PC-3 (cell line): ENCODE measurements at regions not wholly inside any gene's neighbourhood (a gene's known extent, or its start where the extent isn't known, plus 50 kb on each side); places are given as distances from the start of the nearest gene placed in this dataset.

ENCODE experiments used
- ATAC-seq: fragments of 200-7000 bp; cut with Tn5 transposase; 2 replicates; pipeline ENCODE4 v1.9.1; 2020; ENCODE audit warnings: mild to moderate bottlenecking, moderate library complexity
- BruUV-seq: library from RNA; stranded (reverse); fragments of 400-500 nt; replicated peaks from 2 replicates; lab custom pipeline; 2021; lab: Mats Ljungman, UMichigan
- CTCF ChIA-PET: fragments of 300-600 bp; sonication (Branson Sonifier 250); formaldehyde crosslinking; loops from one replicate; lab custom pipeline; 2022; ENCODE audit warnings: antibody characterized with exemption; lab: Charles Lee
- POLR2A ChIA-PET: fragments of 300-600 bp; sonication (Branson Sonifier 250); formaldehyde crosslinking; loops from one replicate; lab custom pipeline; 2022; ENCODE audit warnings: antibody characterized with exemption; ENCODE audit not compliant: unreplicated experiment; lab: Charles Lee
- DNase-seq: peaks from one replicate; pipeline ENCODE4 v3.0.0-alpha.2; 2015
- H2AFZ ChIP-seq: fragments of 300-600 bp; sonication (generic); 2 replicates; pipeline ENCODE4 v1.6.0; 2016; ENCODE audit warnings: antibody characterized with exemption, low read length
- H3F3A ChIP-seq: fragments of 300-600 bp; sonication (generic); one replicate; pipeline ENCODE4 v1.6.0; 2017; ENCODE audit warnings: antibody characterized with exemption, low read length, control low read depth, mild to moderate bottlenecking; ENCODE audit not compliant: unreplicated experiment
- H3K27ac ChIP-seq: fragments of 300-600 bp; sonication (generic); 2 replicates; pipeline ENCODE4 v1.5.1; 2016; ENCODE audit warnings: mild to moderate bottlenecking, low read length
- H3K27me3 ChIP-seq: fragments of 300-600 bp; sonication (generic); 2 replicates; pipeline ENCODE4 v1.6.1; 2016; ENCODE audit warnings: low read length, mixed read lengths
- H3K36me3 ChIP-seq: fragments of 300-600 bp; sonication (generic); 2 replicates; pipeline ENCODE4 v1.6.1; 2016; ENCODE audit warnings: low read depth, mixed run types, low read length, mixed read lengths
- H3K4me1 ChIP-seq: fragments of 300-600 bp; sonication (generic); 2 replicates; pipeline ENCODE4 v1.5.1; 2016; ENCODE audit warnings: low read length; ENCODE audit not compliant: insufficient read depth
- H3K4me2 ChIP-seq: fragments of 300-600 bp; sonication (generic); 2 replicates; pipeline ENCODE4 v1.6.0; 2016; ENCODE audit warnings: low read length
- H3K4me3 ChIP-seq: fragments of 300-600 bp; sonication (generic); 2 replicates; pipeline ENCODE4 v1.5.1; 2016; ENCODE audit warnings: mild to moderate bottlenecking, low read length, mixed read lengths
- H3K79me2 ChIP-seq: fragments of 300-600 bp; sonication (generic); 2 replicates; pipeline ENCODE4 v1.6.1; 2017; ENCODE audit warnings: low read length, mixed read lengths
- H3K9ac ChIP-seq: fragments of 300-600 bp; sonication (generic); 2 replicates; pipeline ENCODE4 v1.6.0; 2016; ENCODE audit warnings: mild to moderate bottlenecking, low read length
- H3K9me2 ChIP-seq: fragments of 300-600 bp; sonication (generic); replicated peaks from 2 replicates; pipeline ENCODE4 v1.6.1; 2016; ENCODE audit warnings: mixed run types, low read length, mixed read lengths
- H3K9me3 ChIP-seq: fragments of 300-600 bp; sonication (generic); 2 replicates; pipeline ENCODE4 v1.6.1; 2016; ENCODE audit warnings: low read length, mixed read lengths
- H4K20me1 ChIP-seq: fragments of 300-600 bp; sonication (generic); 2 replicates; pipeline ENCODE4 v1.6.1; 2016; ENCODE audit warnings: low read length, mixed read lengths
- EZH2 ChIP-seq: fragments of 300-600 bp; sonication (generic); IDR thresholded peaks from one replicate; pipeline ENCODE4 v1.6.1; 2017; ENCODE audit warnings: antibody characterized with exemption, mild to moderate bottlenecking, low read length; ENCODE audit not compliant: unreplicated experiment
- EZH2phosphoT487 ChIP-seq: fragments of 300-600 bp; sonication (generic); IDR thresholded peaks from 2 replicates; pipeline ENCODE4 v1.6.1; 2018; ENCODE audit warnings: mild to moderate bottlenecking, antibody characterized with exemption, low read length, borderline replicate concordance
- intact Hi-C: fragments of 100-400 bp; cut with micrococcal nuclease; formaldehyde crosslinking; loops from 2 replicates; pipeline ENCODE4 v1.9.0; 2023
- TF ChIP-seq, protein P1 (sequence below): fragments of 300-600 bp; sonication (generic); conservative IDR thresholded peaks from 2 replicates; pipeline ENCODE4 v1.5.1; 2017; ENCODE audit warnings: antibody characterized with exemption, low read depth, mild to moderate bottlenecking, low read length

GRCh38 chrX:22486296-22486695 lies 213.6 kb downstream of the CBLL2 start:
- Histone ChIP-seq H3K4me3 (no peak overlapping the region), H3K9me3 (no peaks in the 10 kb centered on the region), H3K4me2 (no peak overlapping the region), H3K9me2 (no peaks in the 10 kb centered on the region), H3K27me3 (no peaks in the 10 kb centered on the region), H3K4me1 (no peaks in the 10 kb centered on the region), H3K9ac (no peak overlapping the region), H2AFZ (no peak overlapping the region), H3K36me3 (no peaks in the 10 kb centered on the region), H3K79me2 (no peaks in the 10 kb centered on the region), H4K20me1 (no peaks in the 10 kb centered on the region), H3K27ac (no peak overlapping the region), H3F3A (no peaks in the 10 kb centered on the region)
- TF ChIP-seq, protein P1, sequence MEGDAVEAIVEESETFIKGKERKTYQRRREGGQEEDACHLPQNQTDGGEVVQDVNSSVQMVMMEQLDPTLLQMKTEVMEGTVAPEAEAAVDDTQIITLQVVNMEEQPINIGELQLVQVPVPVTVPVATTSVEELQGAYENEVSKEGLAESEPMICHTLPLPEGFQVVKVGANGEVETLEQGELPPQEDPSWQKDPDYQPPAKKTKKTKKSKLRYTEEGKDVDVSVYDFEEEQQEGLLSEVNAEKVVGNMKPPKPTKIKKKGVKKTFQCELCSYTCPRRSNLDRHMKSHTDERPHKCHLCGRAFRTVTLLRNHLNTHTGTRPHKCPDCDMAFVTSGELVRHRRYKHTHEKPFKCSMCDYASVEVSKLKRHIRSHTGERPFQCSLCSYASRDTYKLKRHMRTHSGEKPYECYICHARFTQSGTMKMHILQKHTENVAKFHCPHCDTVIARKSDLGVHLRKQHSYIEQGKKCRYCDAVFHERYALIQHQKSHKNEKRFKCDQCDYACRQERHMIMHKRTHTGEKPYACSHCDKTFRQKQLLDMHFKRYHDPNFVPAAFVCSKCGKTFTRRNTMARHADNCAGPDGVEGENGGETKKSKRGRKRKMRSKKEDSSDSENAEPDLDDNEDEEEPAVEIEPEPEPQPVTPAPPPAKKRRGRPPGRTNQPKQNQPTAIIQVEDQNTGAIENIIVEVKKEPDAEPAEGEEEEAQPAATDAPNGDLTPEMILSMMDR: no peak
- no peak for TF ChIP-seq EZH2
- no peak for TF ChIP-seq EZH2phosphoT487
- intact Hi-C loops: no loop called here
- no TSS peak for BruUV-seq
- ATAC-seq: no peak
- no peak for DNase-seq
- POLR2A ChIA-PET: no interaction called here
- CTCF ChIA-PET: no interaction called here

GRCh38 chrX:22516893-22517292 lies 244.2 kb downstream of the CBLL2 start:
- no peak overlapping the region for H3K9ac ChIP-seq
- ChIA-PET CTCF (no interaction called here), POLR2A (no interaction called here)
- H3K27ac ChIP-seq: no peak overlapping the region
- H3K79me2 ChIP-seq: no peaks in the 10 kb centered on the region
- TF ChIP-seq, protein P1: no peak
- no peak for TF ChIP-seq EZH2phosphoT487
- no peak for TF ChIP-seq EZH2
- H4K20me1 ChIP-seq: no peaks in the 10 kb centered on the region
- BruUV-seq: no TSS peak
- DNase-seq (no peak), ATAC-seq (no peak)
- intact Hi-C loops: no loop called here
- H3K9me3 ChIP-seq: no peaks in the 10 kb centered on the region
- H3K4me1 ChIP-seq: peaks cover 21% of the 10 kb centered on the region
- no peaks in the 10 kb centered on the region for H3F3A ChIP-seq
- H2AFZ ChIP-seq: no peak overlapping the region
- no peak overlapping the region for H3K4me2 ChIP-seq
- no peaks in the 10 kb centered on the region for H3K36me3 ChIP-seq
- H3K27me3 ChIP-seq: no peaks in the 10 kb centered on the region
- no peak overlapping the region for H3K4me3 ChIP-seq
- H3K9me2 ChIP-seq: no peaks in the 10 kb centered on the region

DNA sequence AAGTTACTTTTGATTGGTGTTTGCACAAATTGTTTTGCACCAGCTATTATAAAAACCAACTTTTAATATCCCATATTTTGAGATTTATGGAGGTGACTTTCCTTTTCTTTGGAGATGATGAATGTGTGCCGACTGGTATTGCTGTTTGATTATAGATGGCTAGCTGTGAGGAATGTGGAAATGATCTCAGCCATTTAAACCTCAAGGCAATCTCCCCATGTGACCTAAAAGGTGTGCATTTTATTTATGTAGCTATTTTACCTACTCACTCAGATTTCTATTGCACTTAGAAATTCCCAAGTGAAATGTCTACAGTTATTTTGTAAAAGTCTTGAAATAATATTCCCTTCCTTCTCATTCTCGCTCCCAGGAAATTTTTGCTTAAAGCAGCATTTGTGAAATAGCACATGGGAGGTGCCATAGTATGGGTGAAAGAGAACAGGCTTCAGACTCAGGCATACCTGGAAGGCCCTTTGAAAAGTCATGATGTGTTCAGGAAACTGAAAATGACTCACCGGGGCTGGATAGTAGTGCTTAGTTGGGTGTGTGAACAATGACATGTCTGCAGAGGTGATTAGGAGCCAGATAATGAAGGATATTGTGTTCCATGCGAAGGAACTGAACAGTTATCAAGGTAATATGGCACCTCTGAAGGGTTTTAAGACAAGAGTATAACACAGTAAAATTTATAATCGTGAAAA lies 247.6 kb downstream of the CBLL2 start:
- H3K4me1 ChIP-seq: peaks cover 25% of the 10 kb centered on the region
- TF ChIP-seq, protein P1: no peak
- no peak for TF ChIP-seq EZH2
- TF ChIP-seq EZH2phosphoT487: no peak
- no peaks in the 10 kb centered on the region for H3K36me3 ChIP-seq
- no peak overlapping the region for H3K4me3 ChIP-seq
- H3K9me3 ChIP-seq: no peaks in the 10 kb centered on the region
- peak; percentile 85 for DNase-seq
- peak overlapping the region; percentile 49; the same call in 1 of the 2 replicates for H2AFZ ChIP-seq
- intact Hi-C loops: loop anchor here (10.0 kb wide), 2 partner anchors 145 to 205 kb away; no protein-coding TSS in a partner anchor
- peak overlapping the region; percentile 47 for H3K4me2 ChIP-seq
- CTCF ChIA-PET: no interaction called here
- BruUV-seq: TSS peak; percentile 51
- peak overlapping the region; percentile 84 for H3K27ac ChIP-seq
- peak; percentile 98 for ATAC-seq
- H3K9me2 ChIP-seq: no peaks in the 10 kb centered on the region
- POLR2A ChIA-PET: interaction anchor here (0.5 kb wide), 1 partner anchor 592 kb away, joined by 3 read pairs; no protein-coding TSS in a partner anchor
- no peaks in the 10 kb centered on the region for H3K79me2 ChIP-seq
- H3F3A ChIP-seq: no peaks in the 10 kb centered on the region
- H3K27me3 ChIP-seq: no peaks in the 10 kb centered on the region
- H4K20me1 ChIP-seq: no peaks in the 10 kb centered on the region
- H3K9ac ChIP-seq: peak overlapping the region; percentile 34
